ENCODE measurements at regions not wholly inside any gene's neighbourhood (a gene's known extent, or its start where the extent isn't known, plus 50 kb on each side); places are given as distances from the start of the nearest gene placed in this dataset.

- no peak for DNase-seq (ENCODE audit: low read depth)
- no peak overlapping the region for H3K4me3 ChIP-seq (ENCODE audit: low read depth, low read length)
- TF ChIP-seq CTCF (IDR thresholded peaks at IDR 0.05; ENCODE audit: low read depth, low read length, missing control alignments), result no peak
Observed at GRCh38 chr22:49232319-49233067, 595.2 kb downstream of the BRD1 start.

GRCh38 chr22:49230194-49230577 is 597.5 kb downstream of the BRD1 start:
- no peak for TF ChIP-seq CTCF (IDR thresholded peaks at IDR 0.05; ENCODE audit: low read depth, low read length, missing control alignments)
- no peak overlapping the region for H3K4me3 ChIP-seq (ENCODE audit: low read depth, low read length)
- no peak for DNase-seq (ENCODE audit: low read depth)

- DNase-seq (ENCODE audit: low read depth), result no peak
- no peak overlapping the region for H3K4me3 ChIP-seq (ENCODE audit: low read depth, low read length)
Observed at GRCh38 chr22:49229483-49230193, 598.0 kb downstream of the BRD1 start.

GRCh38 chr22:49228431-49229037 is 599.1 kb downstream of the BRD1 start:
- TF ChIP-seq CTCF (IDR thresholded peaks at IDR 0.05; ENCODE audit: low read depth, low read length, missing control alignments), result no peak
- DNase-seq (ENCODE audit: low read depth), result no peak
- no peak overlapping the region for H3K4me3 ChIP-seq (ENCODE audit: low read depth, low read length)

More at GRCh38 chr22:49229483-49230193, 598.0 kb downstream of the BRD1 start:
- TF ChIP-seq CTCF (IDR thresholded peaks at IDR 0.05; ENCODE audit: low read depth, low read length, missing control alignments), result no peak

GRCh38 chr22:49227670-49228069 is 600.0 kb downstream of the BRD1 start:
- no peak for DNase-seq (ENCODE audit: low read depth)
- H3K4me3 ChIP-seq (ENCODE audit: low read depth, low read length), result no peak overlapping the region
- no peak for TF ChIP-seq CTCF (IDR thresholded peaks at IDR 0.05; ENCODE audit: low read depth, low read length, missing control alignments)

GRCh38 chr22:49226096-49226495 is 601.6 kb downstream of the BRD1 start:
- no peak for TF ChIP-seq CTCF (IDR thresholded peaks at IDR 0.05; ENCODE audit: low read depth, low read length, missing control alignments)
- no peak overlapping the region for H3K4me3 ChIP-seq (ENCODE audit: low read depth, low read length)
- no peak for DNase-seq (ENCODE audit: low read depth)
